ENCODE measurements at regions not wholly inside any gene's neighbourhood (a gene's known extent, or its start where the extent isn't known, plus 50 kb on each side); places are given as distances from the start of the nearest gene placed in this dataset.

GRCh38 chr3:159319156-159319555, 517.3 kb downstream of the MFSD1 start:
- no peaks in the 10 kb centered on the region for H3K4me1 ChIP-seq (ENCODE audit: control insufficient read depth, insufficient read depth, low read length)
- no peaks in the 10 kb centered on the region for H3K36me3 ChIP-seq (ENCODE audit: control insufficient read depth in 2 of 2, insufficient read depth in 1 of 2, low read length in 2 of 2)
- no peak overlapping the region for H3K27ac ChIP-seq (ENCODE audit: extremely low read depth, low read depth, low read length)
- TF ChIP-seq GLIS2 (tag by site-specific recombination; IDR thresholded peaks at IDR 0.05): no peak
- no peak for TF ChIP-seq BCL11A (tag by site-specific recombination; IDR thresholded peaks at IDR 0.05; ENCODE audit: low read depth)
- TF ChIP-seq ZSCAN18 (tag by site-specific recombination; IDR thresholded peaks at IDR 0.05): no peak
- TF ChIP-seq ZNF138 (tag by site-specific recombination; IDR thresholded peaks at IDR 0.05; ENCODE audit: borderline replicate concordance): no peak
- TF ChIP-seq OVOL3 (tag by site-specific recombination; IDR thresholded peaks at IDR 0.05): no peak
- TF ChIP-seq TSHZ1 (tag by site-specific recombination; IDR thresholded peaks at IDR 0.05; ENCODE audit: borderline replicate concordance): no peak
- no peak for TF ChIP-seq SALL2 (tag by site-specific recombination; IDR thresholded peaks at IDR 0.05; ENCODE audit: borderline replicate concordance)
- TF ChIP-seq ZNF19 (tag by site-specific recombination; IDR thresholded peaks at IDR 0.05; ENCODE audit: low read depth): no peak
- TF ChIP-seq ZNF704 (tag by site-specific recombination; IDR thresholded peaks at IDR 0.05): no peak
- TF ChIP-seq ZNF530 (tag by site-specific recombination; IDR thresholded peaks at IDR 0.05; ENCODE audit: low read depth): no peak
- TF ChIP-seq ZBTB17 (tag by site-specific recombination; IDR thresholded peaks at IDR 0.05): no peak
- H3K4me3 ChIP-seq (ENCODE audit: low read depth, low read length): no peak overlapping the region
- ChIA-PET POLR2A (no interaction called here), CTCF (no interaction called here)
- H3K9me3 ChIP-seq (ENCODE audit: control insufficient read depth, insufficient read depth, low read depth, low read length): no peaks in the 10 kb centered on the region

- no peak overlapping the region for H3K4me3 ChIP-seq (ENCODE audit: low read depth, low read length)
- TF ChIP-seq KLF7 (tag by site-specific recombination; IDR thresholded peaks at IDR 0.05; ENCODE audit: borderline replicate concordance): no peak
- TF ChIP-seq ZNF654 (tag by site-specific recombination; IDR thresholded peaks at IDR 0.05; ENCODE audit: low read depth): peak; percentile 21
- no peak overlapping the region for H3K27ac ChIP-seq (ENCODE audit: extremely low read depth, low read depth, low read length)
- POLR2A ChIA-PET: no interaction called here
- no peaks in the 10 kb centered on the region for H3K9me3 ChIP-seq (ENCODE audit: control insufficient read depth, insufficient read depth, low read depth, low read length)
- no peaks in the 10 kb centered on the region for H3K36me3 ChIP-seq (ENCODE audit: control insufficient read depth in 2 of 2, insufficient read depth in 1 of 2, low read length in 2 of 2)
- H3K4me1 ChIP-seq (ENCODE audit: control insufficient read depth, insufficient read depth, low read length): no peaks in the 10 kb centered on the region
- CTCF ChIA-PET: interaction anchor here (0.6 to 1.5 kb wide), 12 partner anchors 24 to 1087 kb away, joined by 3 to 6 read pairs (median 4); partner anchors contain the start of gene GFM1
These were observed 520.6 kb downstream of the MFSD1 start for GRCh38 chr3:159322322-159322939.

- H3K4me3 ChIP-seq (ENCODE audit: low read depth, low read length): no peak overlapping the region
- ChIA-PET POLR2A (no interaction called here), CTCF (interaction anchor here (0.7 kb wide), 1 partner anchor 237 kb away, joined by 4 read pairs; no protein-coding TSS in a partner anchor)
- H3K4me1 ChIP-seq (ENCODE audit: control insufficient read depth, insufficient read depth, low read length): no peaks in the 10 kb centered on the region
- TF ChIP-seq ZNF354C (tag by site-specific recombination; IDR thresholded peaks at IDR 0.05; ENCODE audit: borderline replicate concordance, low read depth) (no peak), ZNF560 (tag by site-specific recombination; IDR thresholded peaks at IDR 0.05; ENCODE audit: borderline replicate concordance) (no peak), TSHZ1 (tag by site-specific recombination; IDR thresholded peaks at IDR 0.05; ENCODE audit: borderline replicate concordance) (no peak), ZSCAN23 (tag by site-specific recombination; IDR thresholded peaks at IDR 0.05) (no peak), ZNF488 (tag by site-specific recombination; IDR thresholded peaks at IDR 0.05) (no peak), ZNF747 (tag by site-specific recombination; IDR thresholded peaks at IDR 0.05) (no peak), FEZF1 (tag by site-specific recombination; IDR thresholded peaks at IDR 0.05) (no peak), ZNF529 (tag by site-specific recombination; IDR thresholded peaks at IDR 0.05; ENCODE audit: insufficient replicate concordance) (no peak), GLI4 (tag by site-specific recombination; IDR thresholded peaks at IDR 0.05) (no peak)
- no peaks in the 10 kb centered on the region for H3K36me3 ChIP-seq (ENCODE audit: control insufficient read depth in 2 of 2, insufficient read depth in 1 of 2, low read length in 2 of 2)
- H3K27ac ChIP-seq (ENCODE audit: extremely low read depth, low read depth, low read length): no peak overlapping the region
- H3K9me3 ChIP-seq (ENCODE audit: control insufficient read depth, insufficient read depth, low read depth, low read length): no peaks in the 10 kb centered on the region
These were observed 522.0 kb downstream of the MFSD1 start for GRCh38 chr3:159323848-159324247.

Measured in HEK293 (cell line).